Brain microvascular endothelial cell (primary cell): ENCODE measurements at regions not wholly inside any gene's neighbourhood (a gene's known extent, or its start where the extent isn't known, plus 50 kb on each side); places are given as distances from the start of the nearest gene placed in this dataset.

ENCODE experiments used
- DNase-seq: peaks from one replicate; pipeline ENCODE4 v3.0.0-alpha.2; 2020
- H3K27ac ChIP-seq: fragments of 250-450 bp; sonication (Bioruptor Pico); 2 replicates; pipeline ENCODE4 v1.5.1; 2020; ENCODE audit warnings: mild to moderate bottlenecking, moderate library complexity
- H3K27me3 ChIP-seq: fragments of 250-450 bp; sonication (Bioruptor Pico); replicated peaks from 2 replicates; pipeline ENCODE4 v1.5.1; 2020; ENCODE audit warnings: mild to moderate bottlenecking
- H3K36me3 ChIP-seq: fragments of 250-450 bp; sonication (Bioruptor Pico); replicated peaks from 2 replicates; pipeline ENCODE4 v1.5.1; 2020; ENCODE audit warnings: mild to moderate bottlenecking
- H3K4me3 ChIP-seq: 2 replicates; pipeline ENCODE4 v1.5.1; 2011; ENCODE audit warnings: low read depth, mild to moderate bottlenecking, control low read depth, low read length, moderate library complexity
- in situ Hi-C: cut with HindIII; loops from 2 replicates; pipeline ENCODE4 v1.10.0; 2017; ENCODE audit warnings: low sequenced_read_pairs, low pct_ligation_motif_present
- TF ChIP-seq, protein P1 (sequence below): IDR thresholded peaks from 2 replicates; pipeline ENCODE4 v1.5.1; 2011; ENCODE audit warnings: low read depth, mild to moderate bottlenecking, moderate library complexity, low read length, control low read depth, inconsistent platforms; ENCODE audit errors: missing control alignments

DNA sequence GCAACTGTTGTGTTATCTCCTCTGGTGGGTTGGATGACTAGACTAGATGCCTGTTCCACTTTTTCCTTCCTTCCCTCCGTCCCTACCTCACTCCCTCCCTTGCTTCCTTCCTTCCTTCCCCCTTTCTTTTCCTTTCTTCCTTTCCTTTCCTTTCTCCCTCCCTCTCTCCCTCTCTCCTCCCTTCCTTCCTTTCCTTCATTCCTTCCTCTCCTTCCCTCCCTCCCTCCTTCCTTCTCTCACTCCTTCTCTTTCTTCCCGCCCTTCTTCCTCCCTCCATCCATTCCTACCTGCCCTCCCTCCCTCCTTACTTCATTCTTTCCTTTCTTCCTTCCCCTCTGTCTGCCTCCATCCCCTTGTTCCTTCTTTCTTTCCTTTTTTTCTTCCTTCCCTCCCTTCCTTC lies 1045.3 kb downstream of the OTOL1 start:
- TF ChIP-seq, protein P1, sequence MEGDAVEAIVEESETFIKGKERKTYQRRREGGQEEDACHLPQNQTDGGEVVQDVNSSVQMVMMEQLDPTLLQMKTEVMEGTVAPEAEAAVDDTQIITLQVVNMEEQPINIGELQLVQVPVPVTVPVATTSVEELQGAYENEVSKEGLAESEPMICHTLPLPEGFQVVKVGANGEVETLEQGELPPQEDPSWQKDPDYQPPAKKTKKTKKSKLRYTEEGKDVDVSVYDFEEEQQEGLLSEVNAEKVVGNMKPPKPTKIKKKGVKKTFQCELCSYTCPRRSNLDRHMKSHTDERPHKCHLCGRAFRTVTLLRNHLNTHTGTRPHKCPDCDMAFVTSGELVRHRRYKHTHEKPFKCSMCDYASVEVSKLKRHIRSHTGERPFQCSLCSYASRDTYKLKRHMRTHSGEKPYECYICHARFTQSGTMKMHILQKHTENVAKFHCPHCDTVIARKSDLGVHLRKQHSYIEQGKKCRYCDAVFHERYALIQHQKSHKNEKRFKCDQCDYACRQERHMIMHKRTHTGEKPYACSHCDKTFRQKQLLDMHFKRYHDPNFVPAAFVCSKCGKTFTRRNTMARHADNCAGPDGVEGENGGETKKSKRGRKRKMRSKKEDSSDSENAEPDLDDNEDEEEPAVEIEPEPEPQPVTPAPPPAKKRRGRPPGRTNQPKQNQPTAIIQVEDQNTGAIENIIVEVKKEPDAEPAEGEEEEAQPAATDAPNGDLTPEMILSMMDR: no peak
- H3K36me3 ChIP-seq: no peaks in the 10 kb centered on the region
- in situ Hi-C loops: no loop called here
- no peak for DNase-seq
- no peak overlapping the region for H3K4me3 ChIP-seq
- no peak overlapping the region for H3K27ac ChIP-seq
- H3K27me3 ChIP-seq: no peaks in the 10 kb centered on the region

DNA sequence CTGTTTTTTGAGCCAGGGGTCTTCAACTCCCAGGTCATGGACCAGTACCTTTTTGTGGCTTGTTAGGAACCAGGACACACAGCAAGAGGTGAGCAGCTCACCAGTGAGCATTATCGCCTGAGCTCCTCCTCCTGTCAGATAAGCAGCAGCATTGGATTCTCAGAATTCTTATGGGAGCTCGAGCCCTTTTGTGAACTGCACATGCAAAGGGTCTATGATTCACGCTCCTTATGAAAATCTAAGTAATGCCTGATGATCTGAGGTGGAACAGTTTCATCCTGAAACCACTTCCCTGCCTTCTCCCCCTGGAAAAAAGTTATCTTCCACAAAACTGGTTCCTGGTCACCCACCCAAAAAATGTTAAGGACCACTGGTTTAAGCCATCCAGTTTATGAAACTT lies 1047.6 kb downstream of the OTOL1 start:
- H3K27ac ChIP-seq: no peak overlapping the region
- no peaks in the 10 kb centered on the region for H3K36me3 ChIP-seq
- no peaks in the 10 kb centered on the region for H3K27me3 ChIP-seq
- TF ChIP-seq, protein P1: no peak
- in situ Hi-C loops: no loop called here
- no peak for DNase-seq
- no peak overlapping the region for H3K4me3 ChIP-seq

DNA sequence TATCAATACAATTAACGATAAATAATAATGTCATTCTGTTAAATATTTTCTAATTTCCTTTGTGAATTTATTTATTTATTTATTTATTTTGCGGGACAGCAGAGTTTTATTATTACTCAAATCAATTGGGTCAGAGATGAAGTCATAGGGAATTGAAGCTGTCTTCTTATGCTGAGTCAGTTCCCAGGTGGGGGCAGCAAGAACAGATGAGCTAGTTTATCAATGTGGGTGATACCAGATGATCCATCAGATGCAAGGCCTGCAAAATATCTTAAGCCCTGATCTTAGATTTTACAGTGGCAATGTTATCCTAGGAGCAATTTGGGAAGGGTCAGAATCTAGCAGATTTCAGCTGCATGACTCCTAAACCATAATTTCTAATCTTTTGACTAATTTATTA lies 1050.3 kb downstream of the OTOL1 start:
- in situ Hi-C loops: no loop called here
- DNase-seq: no peak
- Histone ChIP-seq H3K4me3 (no peak overlapping the region), H3K27ac (no peak overlapping the region), H3K27me3 (no peaks in the 10 kb centered on the region), H3K36me3 (no peaks in the 10 kb centered on the region)
- TF ChIP-seq, protein P1: no peak

DNA sequence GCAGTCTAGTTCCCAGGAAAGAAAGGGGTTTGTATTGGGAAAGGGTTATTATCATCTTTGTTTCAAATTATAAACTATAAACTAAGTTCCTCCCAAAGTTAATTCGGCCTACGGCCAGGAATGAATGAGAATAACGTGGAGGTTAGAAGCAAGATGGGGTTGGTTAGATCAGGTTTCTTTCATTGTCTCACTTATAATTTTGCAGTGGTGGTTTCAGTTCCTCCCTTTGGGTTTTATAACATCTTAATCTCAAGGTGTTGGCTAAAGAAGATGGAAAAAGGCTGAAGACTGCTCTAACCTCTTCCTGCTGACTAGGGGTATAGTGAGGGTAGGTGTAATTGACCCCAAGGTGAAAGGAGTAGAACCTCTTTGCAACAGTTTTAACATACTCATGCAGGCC lies 1050.7 kb downstream of the OTOL1 start:
- Histone ChIP-seq H3K27ac (no peak overlapping the region), H3K4me3 (no peak overlapping the region), H3K36me3 (no peaks in the 10 kb centered on the region), H3K27me3 (no peaks in the 10 kb centered on the region)
- in situ Hi-C loops: no loop called here
- TF ChIP-seq, protein P1: no peak
- DNase-seq: no peak

DNA sequence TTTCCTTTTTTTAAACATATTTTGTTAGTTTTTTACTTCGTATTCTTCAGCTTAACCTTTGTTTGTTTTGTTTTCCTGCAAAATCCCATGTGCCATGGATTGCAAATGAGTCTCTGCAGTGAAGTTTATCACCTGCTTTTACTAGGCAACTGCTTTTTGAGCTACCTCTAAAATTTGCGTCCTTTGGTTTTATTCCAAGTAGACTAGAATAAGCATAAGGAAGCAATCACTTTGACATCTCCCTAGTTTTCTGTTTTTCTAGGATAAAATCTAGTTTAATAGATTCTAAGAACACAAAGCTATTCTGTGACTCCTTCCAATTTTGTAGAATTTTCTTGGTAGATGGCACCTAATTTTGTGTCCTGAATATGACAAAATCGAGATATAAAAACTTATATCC lies 1059.2 kb downstream of the OTOL1 start:
- no peak for DNase-seq
- no peaks in the 10 kb centered on the region for H3K27me3 ChIP-seq
- no peak overlapping the region for H3K4me3 ChIP-seq
- in situ Hi-C loops: no loop called here
- H3K27ac ChIP-seq: no peak overlapping the region
- TF ChIP-seq, protein P1: no peak
- no peaks in the 10 kb centered on the region for H3K36me3 ChIP-seq

DNA sequence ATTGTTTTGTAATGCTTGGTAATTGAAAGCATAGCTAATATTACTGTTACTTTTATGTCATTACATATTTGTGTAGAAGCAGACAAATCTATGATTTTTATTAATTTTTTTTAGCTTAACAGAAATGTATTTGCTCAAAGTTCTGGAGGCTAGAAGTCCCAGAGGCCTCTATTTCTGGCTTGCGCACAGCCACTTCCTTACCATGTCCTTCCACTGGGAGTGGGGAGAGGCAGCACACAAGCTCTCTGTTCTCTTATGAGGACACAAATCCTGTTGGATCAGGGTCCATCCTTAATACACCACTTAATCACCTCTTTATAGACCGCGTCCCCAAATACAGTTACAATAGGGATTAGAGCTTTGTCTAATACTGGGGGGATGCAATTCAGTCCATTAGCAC lies 1061.4 kb downstream of the OTOL1 start:
- TF ChIP-seq, protein P1: no peak
- Histone ChIP-seq H3K36me3 (no peaks in the 10 kb centered on the region), H3K27ac (no peak overlapping the region), H3K27me3 (no peaks in the 10 kb centered on the region), H3K4me3 (no peak overlapping the region)
- in situ Hi-C loops: no loop called here
- DNase-seq: no peak
